Lung (tissue), 11 donors: ENCODE measurements at regions not wholly inside any gene's neighbourhood (a gene's known extent, or its start where the extent isn't known, plus 50 kb on each side); places are given as distances from the start of the nearest gene placed in this dataset.

ENCODE experiments used
- ATAC-seq: fragments of 200-7000 bp; cut with Tn5 transposase; one replicate; pipeline ENCODE4 v1.9.1; 2020; ENCODE audit warnings: moderate number of reproducible peaks; ENCODE audit not compliant: insufficient read depth, low FRiP score
- DNase-seq, 3 donors: peaks; one replicate each; pipeline ENCODE4 v3.0.0-alpha.2; 2013 to 2017
- H3K27ac ChIP-seq, 2 donors: one replicate each; pipeline ENCODE4 v1.5.1; 2013; ENCODE audit warnings: mild to moderate bottlenecking in 2 of 2, moderate library complexity in 2 of 2, control low read depth in 1 of 2, inconsistent platforms in 1 of 2, low read depth in 1 of 2, low read length in 1 of 2
- H3K27me3 ChIP-seq, 3 donors: one replicate each; pipeline ENCODE4 v1.5.1; 2013; ENCODE audit warnings: low read length in 2 of 3; ENCODE audit not compliant: control insufficient read depth in 3 of 3, insufficient read depth in 3 of 3
- H3K36me3 ChIP-seq, 4 donors: one replicate each; pipeline ENCODE4 v1.5.1; 2013; ENCODE audit warnings: low read length in 4 of 4, mild to moderate bottlenecking in 1 of 4, moderate library complexity in 1 of 4; ENCODE audit not compliant: control insufficient read depth in 4 of 4, insufficient read depth in 4 of 4
- H3K4me1 ChIP-seq, 5 donors: one replicate each; pipeline ENCODE4 v1.5.1; 2013; ENCODE audit warnings: low read length in 5 of 5, mild to moderate bottlenecking in 2 of 5, moderate library complexity in 1 of 5; ENCODE audit not compliant: control insufficient read depth in 5 of 5, insufficient read depth in 5 of 5
- H3K4me3 ChIP-seq: one replicate; pipeline ENCODE4 v1.5.1; 2013; ENCODE audit warnings: mild to moderate bottlenecking, control low read depth, moderate library complexity
- H3K9ac ChIP-seq, 2 donors: one replicate each; pipeline ENCODE4 v1.5.1; 2013; ENCODE audit warnings: low read length in 2 of 2, control low read depth in 1 of 2; ENCODE audit not compliant: insufficient read depth in 1 of 2
- H3K9me3 ChIP-seq, 4 donors: one replicate each; pipeline ENCODE4 v1.5.1; 2013; ENCODE audit warnings: low read length in 3 of 4, mild to moderate bottlenecking in 1 of 4, moderate library complexity in 1 of 4; ENCODE audit not compliant: control insufficient read depth in 4 of 4, insufficient read depth in 3 of 4
- CTCF ChIP-seq: IDR thresholded peaks from 2 replicates; pipeline ENCODE4 v1.5.1; 2012; ENCODE audit warnings: mild to moderate bottlenecking; ENCODE audit errors: control extremely low read depth, extremely low read depth
- WGBS, 2 donors: extraction: QIAGEN DNeasy Blood & Tissue Kit; methylation state at CpG; one replicate each; pipeline ENCODE4 v1.1.7; 2013; 5-methylcytosine and 5-hydroxymethylcytosine counted together
- donor health status: control.
- donor health status: control.
- donor health status: Bipolar disorder and iron deficiency.
- donor health status: healthy.
- donor health status: DM: yes; HTN: yes; CAD: no.

GRCh38 chr2:37537316-37537715, 134.1 kb downstream of the CDC42EP3 start:
- H3K36me3 ChIP-seq = no peaks in the 10 kb centered on the region
- no peak for DNase-seq
- H3K27me3 ChIP-seq = peaks cover 0 to 2% (median 0%) of the 10 kb centered on the region in 3 donors
- 92 to 94% methylated on average over 5 of the region's 5 CpGs for WGBS, 2 donors
- H3K4me1 ChIP-seq = no peaks in the 10 kb centered on the region
- H3K27ac ChIP-seq = no peak overlapping the region
- H3K4me3 ChIP-seq = no peak overlapping the region
- no peak for ATAC-seq
- no peaks in the 10 kb centered on the region for H3K9me3 ChIP-seq
- no peak for TF ChIP-seq CTCF
- no peak overlapping the region for H3K9ac ChIP-seq

- no peaks in the 10 kb centered on the region for H3K36me3 ChIP-seq
- H3K4me1 ChIP-seq = no peaks in the 10 kb centered on the region
- H3K4me3 ChIP-seq = no peak overlapping the region
- no peak for DNase-seq
- ATAC-seq = no peak
- 85 to 90% methylated on average over 5 of the region's 5 CpGs for WGBS, 2 donors
- no peak for TF ChIP-seq CTCF
- H3K9ac ChIP-seq = no peak overlapping the region
- H3K27me3 ChIP-seq = no peaks in the 10 kb centered on the region
- no peaks in the 10 kb centered on the region for H3K9me3 ChIP-seq
- no peak overlapping the region for H3K27ac ChIP-seq
Observed at GRCh38 chr2:37541516-37541915, 129.9 kb downstream of the CDC42EP3 start.

GRCh38 chr2:37543999-37544557, 127.4 kb downstream of the CDC42EP3 start:
- 85 to 86% methylated on average over 4 of the region's 4 CpGs for WGBS, 2 donors
- no peak for TF ChIP-seq CTCF
- DNase-seq = no peak

GRCh38 chr2:37544591-37545031, 126.8 kb downstream of the CDC42EP3 start:
- H3K9me3 ChIP-seq = no peaks in the 10 kb centered on the region
- H3K9ac ChIP-seq = no peak overlapping the region
- no peaks in the 10 kb centered on the region for H3K4me1 ChIP-seq
- H3K27me3 ChIP-seq = no peaks in the 10 kb centered on the region
- no peak for ATAC-seq
- no peaks in the 10 kb centered on the region for H3K36me3 ChIP-seq
- no peak overlapping the region for H3K27ac ChIP-seq
- DNase-seq = no peak
- no peak overlapping the region for H3K4me3 ChIP-seq
- no peak for TF ChIP-seq CTCF
- WGBS, 2 donors = 55 to 78% methylated on average over 1 of the region's 1 CpG

More at GRCh38 chr2:37543999-37544557, 127.4 kb downstream of the CDC42EP3 start:
- H3K9ac ChIP-seq = no peak overlapping the region
- H3K4me3 ChIP-seq = no peak overlapping the region
- no peaks in the 10 kb centered on the region for H3K36me3 ChIP-seq
- no peaks in the 10 kb centered on the region for H3K4me1 ChIP-seq
- no peak overlapping the region for H3K27ac ChIP-seq
- H3K27me3 ChIP-seq = no peaks in the 10 kb centered on the region
- H3K9me3 ChIP-seq = no peaks in the 10 kb centered on the region
- no peak for ATAC-seq
